NCI-H1694 (cell line): ENCODE measurements at regions not wholly inside any gene's neighbourhood (a gene's known extent, or its start where the extent isn't known, plus 50 kb on each side); places are given as distances from the start of the nearest gene placed in this dataset.

Experiments used
- DNase-seq: peaks from one replicate; lab custom pipeline; 2025; lab: John Stamatoyannopoulos, UW

GRCh38 chr5:28780083-28780692 is 1741.8 kb upstream of the CDH9 start:
- DNase-seq = no peak

DNA sequence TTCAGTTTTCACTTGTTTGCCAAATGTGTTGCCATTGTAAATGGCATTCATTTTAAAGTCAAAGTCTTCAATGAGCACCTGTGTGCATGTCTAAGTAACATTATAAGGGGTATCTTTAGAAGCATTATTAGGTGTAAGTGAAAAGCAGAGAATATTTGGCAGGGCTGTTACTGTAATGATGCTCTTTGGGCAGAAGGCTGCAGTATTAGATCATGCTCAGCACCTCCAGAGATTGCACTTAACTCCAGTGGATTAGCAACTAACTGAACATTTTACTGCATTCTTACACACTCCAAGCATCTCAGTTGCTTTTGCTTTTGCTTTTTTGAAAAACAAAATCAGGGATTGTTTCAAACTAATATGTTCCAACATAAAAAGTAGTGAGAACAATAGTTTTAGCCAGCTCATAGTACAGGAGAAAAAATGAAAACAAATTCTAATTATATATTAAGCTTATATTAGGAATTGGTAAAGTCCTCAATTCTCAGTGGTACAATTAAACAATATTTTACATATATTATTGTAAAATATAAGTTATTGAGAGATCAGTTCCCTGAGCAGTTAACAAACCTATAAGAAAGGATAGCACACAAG is 1740.9 kb upstream of the CDH9 start:
- no peak for DNase-seq

DNA sequence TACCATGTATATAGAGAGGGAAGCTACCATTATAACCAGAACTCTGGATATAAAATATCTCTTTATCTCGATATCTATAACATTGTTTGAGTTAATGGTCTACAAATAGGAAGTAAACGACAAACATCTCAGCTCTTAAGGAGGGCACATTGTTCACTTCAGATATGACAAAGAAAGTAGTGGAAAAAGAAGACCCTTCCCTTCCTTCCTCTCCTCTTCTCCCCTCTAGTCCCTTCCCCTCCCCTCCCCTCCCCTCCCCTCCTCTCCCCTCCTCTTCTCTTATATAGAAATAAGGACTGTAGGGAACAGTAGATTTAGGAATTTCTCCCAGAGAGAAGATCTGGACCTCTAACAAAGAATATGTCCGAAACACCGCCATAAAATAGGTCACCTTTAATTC is 1731.9 kb upstream of the CDH9 start:
- no peak for DNase-seq

DNA sequence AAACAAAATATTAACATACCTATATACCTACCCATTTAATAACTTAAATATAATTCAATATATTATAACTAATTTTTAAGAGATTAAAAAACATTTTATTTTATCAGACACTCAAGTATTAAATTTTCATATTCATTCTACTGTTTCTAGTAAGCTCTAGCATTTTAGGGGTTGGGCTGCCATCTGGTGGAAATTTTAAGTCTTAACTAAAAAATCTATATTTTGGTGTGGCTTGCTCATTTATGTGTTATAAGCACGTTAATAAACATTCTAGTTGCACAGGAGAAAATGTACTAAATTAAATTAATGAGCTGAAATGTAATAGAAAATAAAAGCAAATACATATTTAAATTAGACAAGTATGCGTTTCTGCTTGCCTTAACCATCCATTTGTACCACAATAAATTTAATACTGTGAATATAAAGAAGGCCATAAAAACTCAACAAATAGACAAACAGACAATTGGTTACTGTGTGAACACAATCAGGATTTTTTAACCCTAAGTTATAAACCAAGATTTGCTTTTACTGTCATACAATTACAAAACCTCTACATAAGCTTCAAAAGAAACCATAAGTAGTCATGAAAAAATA is 1728.3 kb upstream of the CDH9 start:
- peak; percentile 59 for DNase-seq

- no peak for DNase-seq
Measured at GRCh38 chr5:28751396-28751795, 1713.0 kb upstream of the CDH9 start.

GRCh38 chr5:28750251-28750650 is 1711.9 kb upstream of the CDH9 start:
- no peak for DNase-seq

- no peak for DNase-seq
Measured at GRCh38 chr5:28748446-28748845, 1710.1 kb upstream of the CDH9 start.

- no peak for DNase-seq
Measured at GRCh38 chr5:28743716-28744110, 1705.3 kb upstream of the CDH9 start.

DNA sequence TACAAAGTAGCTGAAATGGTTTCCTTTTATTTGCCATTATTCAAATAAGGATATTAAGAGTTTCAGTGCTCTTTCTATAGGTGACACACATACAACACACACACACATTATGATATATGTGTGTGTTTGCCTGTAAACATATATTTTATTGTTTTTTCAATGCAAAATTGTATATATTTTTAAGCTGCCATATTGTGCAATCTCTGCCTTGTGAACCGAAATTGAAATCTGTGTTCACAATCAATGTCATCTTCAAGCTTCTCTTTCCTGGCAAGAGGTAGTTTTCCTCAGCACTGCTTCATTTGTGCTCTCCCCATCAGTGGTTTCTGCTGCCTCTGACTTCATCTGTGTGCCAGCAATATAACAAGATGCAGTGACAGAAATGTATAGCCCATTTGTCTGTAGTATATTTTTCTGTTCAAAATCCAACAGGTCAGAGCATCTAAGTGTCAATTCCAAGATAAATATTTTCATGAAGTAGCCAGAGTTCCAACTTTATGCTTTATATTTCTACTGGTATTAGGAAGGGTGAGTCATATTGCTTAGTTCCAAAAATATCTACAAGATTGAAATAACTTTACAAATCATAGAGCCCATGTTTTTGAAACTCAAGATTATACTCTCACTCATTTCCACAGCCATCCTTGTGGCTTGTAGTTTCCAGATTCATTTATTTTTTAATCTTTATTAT is 1704.8 kb upstream of the CDH9 start:
- no peak for DNase-seq

- no peak for DNase-seq
Measured at GRCh38 chr5:28737682-28738081, 1699.3 kb upstream of the CDH9 start.

GRCh38 chr5:28737222-28737621 is 1698.8 kb upstream of the CDH9 start:
- DNase-seq = no peak

DNA sequence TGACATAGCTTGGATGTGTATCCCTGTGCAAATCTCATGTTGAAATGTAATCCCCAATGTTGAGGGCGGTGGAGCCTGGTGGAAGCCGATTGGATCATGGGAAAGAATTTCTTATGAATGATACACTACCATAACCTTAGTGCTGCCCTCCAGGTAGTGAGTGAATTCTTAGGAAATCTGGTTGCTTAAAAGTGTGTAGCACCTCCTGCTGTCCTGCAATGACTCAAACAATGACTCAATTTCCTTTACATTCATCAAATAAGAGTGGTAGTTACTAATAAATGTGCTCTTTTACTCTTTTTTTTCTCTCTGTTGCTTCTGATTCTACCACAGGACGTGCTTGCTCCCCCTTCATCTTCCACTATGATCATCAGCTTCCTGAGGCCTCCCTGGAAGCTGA is 1696.0 kb upstream of the CDH9 start:
- no peak for DNase-seq

- DNase-seq = no peak
Measured at GRCh38 chr5:28729067-28729466, 1690.7 kb upstream of the CDH9 start.

DNA sequence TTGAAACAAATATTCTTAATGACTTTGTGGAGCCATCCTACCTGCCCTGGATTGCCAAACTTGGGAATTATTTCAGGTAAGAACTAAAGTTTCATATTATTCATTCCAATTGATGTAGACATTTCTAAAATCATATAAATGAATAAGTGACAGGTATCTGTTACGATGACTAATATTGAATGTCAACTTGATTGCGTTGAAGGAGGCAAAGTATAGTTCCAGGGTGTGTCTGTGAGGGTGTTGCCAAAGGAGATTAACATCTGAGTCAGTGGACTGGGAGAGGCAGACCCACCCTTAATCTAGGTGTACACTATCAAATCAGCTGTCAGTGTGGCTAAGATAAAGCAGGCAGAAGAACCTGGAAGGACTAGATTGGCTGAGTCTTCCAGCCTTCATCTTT is 1688.4 kb upstream of the CDH9 start:
- DNase-seq = no peak

DNA sequence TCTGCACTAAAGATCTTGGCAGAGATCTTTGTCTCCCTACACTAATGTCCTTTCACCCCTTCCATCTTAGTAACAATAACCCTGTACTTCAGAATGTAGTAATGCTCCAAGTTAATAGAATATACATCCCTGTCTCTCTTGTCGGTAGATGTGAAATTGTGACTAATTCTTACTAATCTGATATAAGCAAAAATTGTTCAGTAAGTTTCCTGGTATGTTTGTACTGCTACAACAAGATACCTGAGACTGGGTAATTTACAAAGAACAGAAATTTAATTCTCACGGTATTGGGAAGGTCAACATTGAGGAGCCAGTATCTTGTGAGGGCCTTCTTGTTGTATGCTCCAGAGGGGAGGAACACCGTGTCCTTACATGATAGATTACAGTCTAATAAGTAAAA is 1686.6 kb upstream of the CDH9 start:
- DNase-seq = no peak

- DNase-seq = no peak
Measured at GRCh38 chr5:28714907-28715698, 1676.7 kb upstream of the CDH9 start.

- DNase-seq = no peak
Measured at GRCh38 chr5:28710360-28710759, 1672.0 kb upstream of the CDH9 start.

DNA sequence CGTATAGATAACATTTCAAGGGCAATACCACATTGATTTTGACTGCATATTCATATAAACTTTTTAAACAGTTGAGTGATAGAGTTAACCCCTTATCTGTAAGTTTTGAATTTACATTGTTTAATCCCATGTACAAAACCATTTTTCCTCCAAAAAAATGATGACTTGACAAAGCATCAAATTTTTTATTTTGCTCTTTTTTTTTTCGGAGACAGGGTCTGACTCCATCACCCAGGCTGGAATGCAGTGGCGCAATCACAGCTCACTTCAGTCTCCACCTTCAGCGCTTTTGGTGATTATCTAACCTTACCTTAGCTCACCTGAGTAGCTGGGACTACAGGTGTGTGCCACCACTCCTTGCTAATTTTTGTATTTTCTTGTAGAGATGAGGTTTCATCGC is 1670.1 kb upstream of the CDH9 start:
- no peak for DNase-seq

DNA sequence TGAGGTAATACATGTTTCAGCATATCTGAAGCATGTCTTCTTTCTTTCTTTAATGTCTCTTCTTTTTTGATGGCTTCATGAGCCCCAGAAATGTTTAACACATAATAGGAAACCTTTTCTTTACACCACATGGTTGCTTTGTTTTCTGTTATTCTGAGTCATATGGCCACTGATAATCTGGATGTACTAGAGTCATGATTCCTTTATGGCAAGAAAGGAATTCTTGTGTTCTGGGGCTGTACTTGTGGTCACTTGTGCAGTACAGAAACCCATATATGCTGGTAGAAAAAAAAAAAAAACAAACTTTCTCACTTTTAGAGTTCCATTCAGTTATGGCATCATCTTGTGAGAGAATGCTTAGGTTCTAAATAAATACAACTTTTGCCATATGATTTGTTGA is 1669.3 kb upstream of the CDH9 start:
- DNase-seq = no peak

- no peak for DNase-seq
Measured at GRCh38 chr5:28703651-28704260, 1665.4 kb upstream of the CDH9 start.

DNA sequence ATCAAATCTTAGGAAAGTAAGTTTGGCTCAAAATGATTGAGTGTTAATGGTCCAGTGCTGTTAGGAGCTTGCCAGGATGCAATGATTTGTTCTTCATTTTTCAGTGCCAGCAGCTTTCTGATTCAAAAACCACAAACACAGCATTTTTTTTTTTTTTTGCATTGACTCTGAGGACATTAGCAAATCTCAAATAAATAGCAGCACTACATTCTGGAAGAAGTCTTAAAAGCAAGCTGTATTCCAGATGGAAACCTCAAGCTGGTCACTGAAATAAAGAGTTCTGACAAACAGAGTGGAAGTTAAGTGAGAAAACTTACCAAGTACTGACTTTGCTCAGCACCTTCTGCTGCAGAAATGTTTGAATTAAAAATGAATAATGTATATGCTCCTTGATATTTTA is 1653.1 kb upstream of the CDH9 start:
- no peak for DNase-seq

DNA sequence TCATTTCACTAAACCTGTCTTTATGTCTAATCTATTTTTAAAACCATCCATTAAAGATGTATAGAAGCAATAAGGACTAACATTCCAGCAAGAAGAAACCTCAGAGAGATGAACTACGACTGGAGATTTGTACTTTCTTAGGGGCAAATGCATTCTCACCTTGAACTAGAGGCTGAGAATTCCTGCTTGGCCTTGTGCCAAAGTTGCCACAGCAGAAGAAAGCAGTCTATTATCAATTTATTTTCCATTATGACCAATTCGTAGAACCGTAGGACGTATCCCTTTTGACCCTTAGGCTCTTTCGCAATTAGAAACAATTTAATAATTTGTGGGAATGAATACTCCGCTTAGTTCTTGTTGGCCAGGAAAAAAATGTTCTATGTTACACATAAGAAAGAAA is 1647.4 kb upstream of the CDH9 start:
- DNase-seq = no peak
